GM23248 (cell line): ENCODE measurements at regions not wholly inside any gene's neighbourhood (a gene's known extent, or its start where the extent isn't known, plus 50 kb on each side); places are given as distances from the start of the nearest gene placed in this dataset.

Experiments used
- DNase-seq: peaks from one replicate; pipeline ENCODE4 v3.0.0-alpha.2; 2015
- H2AFZ ChIP-seq: fragments of 200-600 bp; sonication (generic); 2 replicates; pipeline ENCODE4 v1.6.1; 2016; ENCODE audit warnings: antibody characterized with exemption
- H3F3A ChIP-seq: fragments of 200-600 bp; sonication (generic); 2 replicates; pipeline ENCODE4 v1.6.1; 2016; ENCODE audit warnings: mild to moderate bottlenecking, antibody characterized with exemption, mixed run types; ENCODE audit not compliant: insufficient read depth
- H3K27ac ChIP-seq: fragments of 200-600 bp; sonication (generic); 2 replicates; pipeline ENCODE4 v1.5.1; 2016; ENCODE audit warnings: mild to moderate bottlenecking
- H3K27me3 ChIP-seq: fragments of 200-600 bp; sonication (generic); replicated peaks from 2 replicates; pipeline ENCODE4 v1.6.1; 2016; ENCODE audit warnings: mild to moderate bottlenecking; ENCODE audit not compliant: insufficient read depth
- H3K36me3 ChIP-seq: fragments of 200-600 bp; sonication (generic); 2 replicates; pipeline ENCODE4 v1.6.1; 2016; ENCODE audit warnings: low read depth, mild to moderate bottlenecking
- H3K4me1 ChIP-seq: fragments of 200-600 bp; sonication (generic); 2 replicates; pipeline ENCODE4 v1.6.1; 2016; ENCODE audit warnings: mild to moderate bottlenecking; ENCODE audit not compliant: insufficient read depth
- H3K4me2 ChIP-seq: fragments of 200-600 bp; sonication (generic); one replicate; pipeline ENCODE4 v1.6.1; 2016; ENCODE audit warnings: mild to moderate bottlenecking; ENCODE audit not compliant: unreplicated experiment
- H3K4me3 ChIP-seq: fragments of 200-600 bp; sonication (generic); 2 replicates; pipeline ENCODE4 v1.5.1; 2016; ENCODE audit warnings: mild to moderate bottlenecking
- H3K79me2 ChIP-seq: fragments of 200-600 bp; sonication (generic); 2 replicates; pipeline ENCODE4 v1.6.1; 2016; ENCODE audit warnings: mild to moderate bottlenecking; ENCODE audit not compliant: insufficient read depth
- H3K9ac ChIP-seq: fragments of 200-600 bp; sonication (generic); 2 replicates; pipeline ENCODE4 v1.6.1; 2016; ENCODE audit warnings: mild to moderate bottlenecking
- H3K9me2 ChIP-seq: fragments of 200-600 bp; sonication (generic); 2 replicates; pipeline ENCODE4 v1.6.1; 2016; ENCODE audit warnings: mixed run types, mild to moderate bottlenecking, moderate library complexity; ENCODE audit not compliant: insufficient read depth
- H3K9me3 ChIP-seq: fragments of 200-600 bp; sonication (generic); one replicate; pipeline ENCODE4 v1.6.1; 2017; ENCODE audit warnings: low read depth
- H4K20me1 ChIP-seq: fragments of 200-600 bp; sonication (generic); 2 replicates; pipeline ENCODE4 v1.6.0; 2016; ENCODE audit not compliant: insufficient read depth
- EZH2 ChIP-seq: fragments of 200-600 bp; sonication (generic); IDR thresholded peaks from 2 replicates; pipeline ENCODE4 v1.6.1; 2018; ENCODE audit warnings: antibody characterized with exemption, mild to moderate bottlenecking; ENCODE audit not compliant: insufficient read depth, poor library complexity, severe bottlenecking
- EZH2phosphoT487 ChIP-seq: fragments of 200-600 bp; sonication (generic); IDR thresholded peaks from 2 replicates; pipeline ENCODE4 v1.6.1; 2018; ENCODE audit warnings: antibody characterized with exemption, moderate library complexity, mild to moderate bottlenecking, low read depth; ENCODE audit not compliant: insufficient read depth
- WGBS, 2 experiments: methylation state at CpG; one replicate each; pipeline ENCODE4 v1.1.6; 2015 to 2017; ENCODE audit warnings: low lambda C conversion rate in 2 of 2, low coverage in 1 of 2; ENCODE audit errors: missing lambda C conversion rate in 2 of 2; 5-methylcytosine and 5-hydroxymethylcytosine counted together
- in situ Hi-C: fragments of 300-500 bp; cut with MboI; formaldehyde crosslinking; loops from 2 replicates; pipeline ENCODE4 v1.15.0; 2020

GRCh38 chr6:153832543-153832942 is 206.5 kb upstream of the OPRM1 start:
- 65 to 72% methylated on average over 9 of the region's 9 CpGs for WGBS, 2 experiments
- Histone ChIP-seq H3K36me3 (no peaks in the 10 kb centered on the region), H3K9me3 (no peaks in the 10 kb centered on the region), H3K9ac (no peak overlapping the region), H3K27ac (no peak overlapping the region), H3K4me2 (no peak overlapping the region), H4K20me1 (no peaks in the 10 kb centered on the region), H3K4me3 (no peak overlapping the region), H3K9me2 (no peaks in the 10 kb centered on the region), H3K79me2 (no peaks in the 10 kb centered on the region), H3K27me3 (no peaks in the 10 kb centered on the region), H3K4me1 (no peaks in the 10 kb centered on the region), H3F3A (no peaks in the 10 kb centered on the region), H2AFZ (no peak overlapping the region)
- no peak for DNase-seq
- in situ Hi-C loops: no loop called here
- TF ChIP-seq EZH2 (no peak), EZH2phosphoT487 (no peak)

- H4K20me1 ChIP-seq: no peaks in the 10 kb centered on the region
Observed at GRCh38 chr6:153831350-153832078, 207.5 kb upstream of the OPRM1 start.

GRCh38 chr6:153817173-153817572 is 221.9 kb upstream of the OPRM1 start:
- TF ChIP-seq EZH2phosphoT487 (no peak), EZH2 (no peak)
- Histone ChIP-seq H3F3A (no peaks in the 10 kb centered on the region), H3K36me3 (no peaks in the 10 kb centered on the region), H2AFZ (no peak overlapping the region), H3K27me3 (no peaks in the 10 kb centered on the region), H3K4me3 (no peak overlapping the region), H3K4me1 (no peaks in the 10 kb centered on the region), H3K4me2 (no peak overlapping the region), H3K79me2 (no peaks in the 10 kb centered on the region), H3K9me2 (no peaks in the 10 kb centered on the region), H3K9me3 (no peaks in the 10 kb centered on the region), H4K20me1 (no peaks in the 10 kb centered on the region), H3K27ac (no peak overlapping the region), H3K9ac (no peak overlapping the region)
- DNase-seq: no peak
- in situ Hi-C loops: no loop called here
- WGBS, 2 experiments: 46 to 47% methylated on average over 3 of the region's 3 CpGs

More at GRCh38 chr6:153831350-153832078, 207.5 kb upstream of the OPRM1 start:
- Histone ChIP-seq H3K27ac (no peak overlapping the region), H2AFZ (no peak overlapping the region), H3K36me3 (no peaks in the 10 kb centered on the region), H3K9me2 (no peaks in the 10 kb centered on the region), H3K4me2 (no peak overlapping the region), H3K79me2 (no peaks in the 10 kb centered on the region), H3K4me3 (no peak overlapping the region), H3K9me3 (no peaks in the 10 kb centered on the region), H3K4me1 (no peaks in the 10 kb centered on the region), H3K27me3 (no peaks in the 10 kb centered on the region), H3K9ac (no peak overlapping the region), H3F3A (no peaks in the 10 kb centered on the region)
- 18 to 25% methylated on average over 5 of the region's 5 CpGs for whole genome bisulfite sequencing, 2 experiments
- TF ChIP-seq EZH2phosphoT487 (no peak), EZH2 (no peak)
- in situ Hi-C loops: no loop called here
- no peak for DNase-seq

GRCh38 chr6:153816366-153816765 is 222.7 kb upstream of the OPRM1 start:
- Histone ChIP-seq H3K27me3 (no peaks in the 10 kb centered on the region), H3K4me1 (no peaks in the 10 kb centered on the region), H2AFZ (no peak overlapping the region), H3K27ac (no peak overlapping the region), H3K9ac (no peak overlapping the region), H4K20me1 (no peaks in the 10 kb centered on the region), H3K79me2 (no peaks in the 10 kb centered on the region), H3F3A (no peaks in the 10 kb centered on the region), H3K4me3 (no peak overlapping the region), H3K36me3 (no peaks in the 10 kb centered on the region), H3K9me2 (no peaks in the 10 kb centered on the region), H3K9me3 (no peaks in the 10 kb centered on the region), H3K4me2 (no peak overlapping the region)
- in situ Hi-C loops: no loop called here
- DNase-seq: no peak
- 7 to 10% methylated on average over 3 of the region's 3 CpGs for WGBS, 2 experiments
- TF ChIP-seq EZH2phosphoT487 (no peak), EZH2 (no peak)
